Mesenteric fat pad (tissue), 1 donor: ENCODE measurements at regions not wholly inside any gene's neighbourhood (a gene's known extent, or its start where the extent isn't known, plus 50 kb on each side); places are given as distances from the start of the nearest gene placed in this dataset.

Source experiments
- DNase-seq: peaks from one replicate; pipeline ENCODE4 v3.0.0-alpha.2; 2020; ENCODE audit warnings: low spot score
- donor health status: DM: yes; HTN: yes; CAD: no.

GRCh38 chr4:24248674-24249630, 335.4 kb downstream of the DHX15 start:
- DNase-seq, result no peak

GRCh38 chr4:24245491-24245820, 338.9 kb downstream of the DHX15 start:
- no peak for DNase-seq

GRCh38 chr4:24244663-24245490, 339.5 kb downstream of the DHX15 start:
- no peak for DNase-seq

- DNase-seq, result no peak
These were observed 340.7 kb downstream of the DHX15 start for GRCh38 chr4:24243641-24244040.

- no peak for DNase-seq
These were observed 342.8 kb downstream of the DHX15 start for GRCh38 chr4:24241511-24241910.

- no peak for DNase-seq
These were observed 343.7 kb downstream of the DHX15 start for GRCh38 chr4:24240655-24241054.

- no peak for DNase-seq
These were observed 346.6 kb downstream of the DHX15 start for GRCh38 chr4:24237709-24238108.

GRCh38 chr4:24236532-24236931, 346.7 kb upstream of the PPARGC1A start:
- DNase-seq, result no peak

- DNase-seq, result no peak
These were observed 346.3 kb upstream of the PPARGC1A start for GRCh38 chr4:24236120-24236519.

GRCh38 chr4:24235618-24236017, 345.8 kb upstream of the PPARGC1A start:
- no peak for DNase-seq

GRCh38 chr4:24234288-24234848, 344.5 kb upstream of the PPARGC1A start:
- no peak for DNase-seq

- no peak for DNase-seq
These were observed 341.1 kb upstream of the PPARGC1A start for GRCh38 chr4:24230955-24231354.

- DNase-seq, result no peak
These were observed 340.1 kb upstream of the PPARGC1A start for GRCh38 chr4:24229978-24230377.

- DNase-seq, result no peak
These were observed 338.8 kb upstream of the PPARGC1A start for GRCh38 chr4:24228692-24229091.

GRCh38 chr4:24226667-24227066, 336.8 kb upstream of the PPARGC1A start:
- no peak for DNase-seq

- DNase-seq, result no peak
These were observed 336.2 kb upstream of the PPARGC1A start for GRCh38 chr4:24226023-24226422.

- no peak for DNase-seq
These were observed 334.6 kb upstream of the PPARGC1A start for GRCh38 chr4:24224446-24224845.

GRCh38 chr4:24219209-24219608, 329.4 kb upstream of the PPARGC1A start:
- DNase-seq, result no peak

- DNase-seq, result no peak
These were observed 328.7 kb upstream of the PPARGC1A start for GRCh38 chr4:24218566-24218965.

- DNase-seq, result no peak
These were observed 324.9 kb upstream of the PPARGC1A start for GRCh38 chr4:24214796-24215195.

GRCh38 chr4:24213961-24214360, 324.1 kb upstream of the PPARGC1A start:
- no peak for DNase-seq

- no peak for DNase-seq
These were observed 322.8 kb upstream of the PPARGC1A start for GRCh38 chr4:24212642-24213041.
